ENCODE measurements at regions not wholly inside any gene's neighbourhood (a gene's known extent, or its start where the extent isn't known, plus 50 kb on each side); places are given as distances from the start of the nearest gene placed in this dataset.
A peak's percentile ranks its signal among the peaks of the same experiment; 100 is the strongest.
"Not testable (repeated sequence)": the region's sequence is repeated elsewhere in the genome, so short reads cannot be mapped to it uniquely, and the experiment has no call there.

- 63 to 71% (median 70%) methylated on average over 2 of the region's 2 CpGs for WGBS, 3 donors
- Histone ChIP-seq H3K27ac (no peak overlapping the region), H3K9me3 (no peaks in the 10 kb centered on the region), H3K4me3 (no peak overlapping the region), H3K36me3 (ENCODE audit: insufficient read depth in 1 of 2, low read depth in 1 of 2) (no peaks in the 10 kb centered on the region), H3K27me3 (ENCODE audit: insufficient read depth in 3 of 3, low read length in 2 of 3) (no peaks in the 10 kb centered on the region), H3K4me1 (no peaks in the 10 kb centered on the region)
- intact Hi-C loops (cut with DNase I), result no loop called here
- TF ChIP-seq CTCF (IDR thresholded peaks at IDR 0.05), result no peak
- ATAC-seq (no peak), DNase-seq (no peak)
These were observed 477.0 kb upstream of the CHORDC1 start for GRCh38 chr11:90699791-90700400.

GRCh38 chr11:90698238-90698637 lies 475.4 kb upstream of the CHORDC1 start:
- Histone ChIP-seq H3K4me1 (no peaks in the 10 kb centered on the region), H3K4me3 (no peak overlapping the region), H3K27me3 (ENCODE audit: insufficient read depth in 3 of 3, low read length in 2 of 3) (no peaks in the 10 kb centered on the region), H3K9me3 (no peaks in the 10 kb centered on the region), H3K27ac (no peak overlapping the region), H3K36me3 (ENCODE audit: insufficient read depth in 1 of 2, low read depth in 1 of 2) (no peaks in the 10 kb centered on the region)
- DNase-seq (no peak), ATAC-seq (no peak)
- TF ChIP-seq CTCF (IDR thresholded peaks at IDR 0.05), result no peak
- intact Hi-C loops (cut with DNase I), result no loop called here

GRCh38 chr11:90675496-90675895 lies 452.6 kb upstream of the CHORDC1 start:
- WGBS, 3 donors, result 89 to 93% (median 91%) methylated on average over 1 of the region's 1 CpG
- H3K9me3 ChIP-seq; intact Hi-C loops (cut with DNase I); ATAC-seq; H3K27ac ChIP-seq; H3K27me3 ChIP-seq (ENCODE audit: insufficient read depth in 3 of 3, low read length in 2 of 3); H3K36me3 ChIP-seq (ENCODE audit: insufficient read depth in 1 of 2, low read depth in 1 of 2); H3K4me3 ChIP-seq; H3K4me1 ChIP-seq: not testable (repeated sequence)
- DNase-seq, result peak in 1 of 2 donors; percentile 14

- Histone ChIP-seq H3K4me1 (no peaks in the 10 kb centered on the region), H3K36me3 (ENCODE audit: insufficient read depth in 1 of 2, low read depth in 1 of 2) (no peaks in the 10 kb centered on the region), H3K4me3 (no peak overlapping the region), H3K27me3 (ENCODE audit: insufficient read depth in 3 of 3, low read length in 2 of 3) (no peaks in the 10 kb centered on the region), H3K9me3 (no peaks in the 10 kb centered on the region), H3K27ac (no peak overlapping the region)
- TF ChIP-seq CTCF (IDR thresholded peaks at IDR 0.05), result no peak
- no peak for ATAC-seq
- WGBS, 3 donors, result 94 to 100% (median 95%) methylated on average over 2 of the region's 2 CpGs
- intact Hi-C loops (cut with DNase I), result no loop called here
- DNase-seq, result no peak
These were observed 446.2 kb upstream of the CHORDC1 start for GRCh38 chr11:90669094-90669493.

- intact Hi-C loops (cut with DNase I), result no loop called here
- Histone ChIP-seq H3K27me3 (ENCODE audit: insufficient read depth in 3 of 3, low read length in 2 of 3) (no peaks in the 10 kb centered on the region), H3K4me3 (no peak overlapping the region), H3K36me3 (ENCODE audit: insufficient read depth in 1 of 2, low read depth in 1 of 2) (no peaks in the 10 kb centered on the region), H3K9me3 (no peaks in the 10 kb centered on the region), H3K27ac (no peak overlapping the region), H3K4me1 (no peaks in the 10 kb centered on the region)
- no peak for ATAC-seq
- TF ChIP-seq CTCF (IDR thresholded peaks at IDR 0.05), result no peak
- DNase-seq, result no peak
These were observed 445.7 kb upstream of the CHORDC1 start for GRCh38 chr11:90668502-90668901.

All from psoas muscle (tissue), 7 donors.